ENCODE measurements at regions not wholly inside any gene's neighbourhood (a gene's known extent, or its start where the extent isn't known, plus 50 kb on each side); places are given as distances from the start of the nearest gene placed in this dataset.

- Mint-ChIP-seq H3K36me3 (ENCODE audit: unreplicated experiment) (peaks cover 1% of the 10 kb centered on the region), H3K9me3 (ENCODE audit: unreplicated experiment) (no peaks in the 10 kb centered on the region), H3K4me1 (ENCODE audit: unreplicated experiment) (peaks cover 22% of the 10 kb centered on the region), H3K4me3 (ENCODE audit: unreplicated experiment) (no peak overlapping the region), H3K27ac (ENCODE audit: unreplicated experiment) (no peak overlapping the region), H3K27me3 (ENCODE audit: unreplicated experiment) (peaks cover 2% of the 10 kb centered on the region)
- TF ChIP-seq CTCF (IDR thresholded peaks at IDR 0.05) = no peak
- DNase-seq (ENCODE audit: extremely low spot score, unreplicated experiment) = no peak
Observed at GRCh38 chr3:124386996-124387595, 343.2 kb upstream of the UMPS start.

DNA sequence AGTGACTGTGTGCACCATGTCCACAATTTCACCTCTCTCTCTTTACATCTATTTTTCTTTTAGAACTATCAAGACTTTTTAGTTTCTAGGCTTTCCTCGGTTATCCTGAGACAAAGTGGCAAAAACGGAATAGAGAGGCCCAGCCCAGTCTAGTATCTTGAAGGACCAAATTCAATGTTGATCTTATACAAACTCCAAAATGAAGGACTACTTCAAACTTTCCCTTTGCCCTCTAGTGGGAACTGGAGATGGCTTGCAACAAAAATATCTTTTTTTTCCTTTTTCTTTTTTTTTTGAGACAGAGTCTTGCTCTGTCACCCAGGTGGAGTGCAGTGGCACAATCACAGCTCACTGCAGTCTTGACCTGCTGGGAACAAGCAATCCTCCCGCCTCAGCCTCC lies 338.5 kb upstream of the UMPS start:
- no peak for DNase-seq (ENCODE audit: extremely low spot score, unreplicated experiment)
- Mint-ChIP-seq H3K27me3 (ENCODE audit: unreplicated experiment) (peaks cover 2% of the 10 kb centered on the region), H3K36me3 (ENCODE audit: unreplicated experiment) (peaks cover 3% of the 10 kb centered on the region), H3K4me3 (ENCODE audit: unreplicated experiment) (no peak overlapping the region), H3K9me3 (ENCODE audit: unreplicated experiment) (no peaks in the 10 kb centered on the region), H3K27ac (ENCODE audit: unreplicated experiment) (no peak overlapping the region), H3K4me1 (ENCODE audit: unreplicated experiment) (peaks cover 17% of the 10 kb centered on the region)
- no peak for TF ChIP-seq CTCF (IDR thresholded peaks at IDR 0.05)

GRCh38 chr3:124393340-124393739 lies 336.9 kb upstream of the UMPS start:
- peaks cover 4% of the 10 kb centered on the region for H3K36me3 Mint-ChIP-seq (ENCODE audit: unreplicated experiment)
- H3K27me3 Mint-ChIP-seq (ENCODE audit: unreplicated experiment) = no peaks in the 10 kb centered on the region
- H3K27ac Mint-ChIP-seq (ENCODE audit: unreplicated experiment) = no peak overlapping the region
- TF ChIP-seq CTCF (IDR thresholded peaks at IDR 0.05) = no peak
- H3K4me3 Mint-ChIP-seq (ENCODE audit: unreplicated experiment) = no peak overlapping the region
- H3K4me1 Mint-ChIP-seq (ENCODE audit: unreplicated experiment) = peaks cover 17% of the 10 kb centered on the region
- H3K9me3 Mint-ChIP-seq (ENCODE audit: unreplicated experiment) = no peaks in the 10 kb centered on the region
- DNase-seq (ENCODE audit: extremely low spot score, unreplicated experiment) = no peak

- Mint-ChIP-seq H3K9me3 (ENCODE audit: unreplicated experiment) (no peaks in the 10 kb centered on the region), H3K4me1 (ENCODE audit: unreplicated experiment) (peaks cover 17% of the 10 kb centered on the region), H3K27me3 (ENCODE audit: unreplicated experiment) (no peaks in the 10 kb centered on the region), H3K27ac (ENCODE audit: unreplicated experiment) (no peak overlapping the region), H3K36me3 (ENCODE audit: unreplicated experiment) (peaks cover 8% of the 10 kb centered on the region), H3K4me3 (ENCODE audit: unreplicated experiment) (no peak overlapping the region)
- TF ChIP-seq CTCF (IDR thresholded peaks at IDR 0.05) = no peak
- no peak for DNase-seq (ENCODE audit: extremely low spot score, unreplicated experiment)
Observed at GRCh38 chr3:124395162-124395561, 335.1 kb upstream of the UMPS start.

- Mint-ChIP-seq H3K36me3 (ENCODE audit: unreplicated experiment) (peaks cover 8% of the 10 kb centered on the region), H3K27ac (ENCODE audit: unreplicated experiment) (no peak overlapping the region), H3K27me3 (ENCODE audit: unreplicated experiment) (no peaks in the 10 kb centered on the region), H3K9me3 (ENCODE audit: unreplicated experiment) (no peaks in the 10 kb centered on the region), H3K4me1 (ENCODE audit: unreplicated experiment) (peaks cover 14% of the 10 kb centered on the region), H3K4me3 (ENCODE audit: unreplicated experiment) (no peak overlapping the region)
- no peak for TF ChIP-seq CTCF (IDR thresholded peaks at IDR 0.05)
- no peak for DNase-seq (ENCODE audit: extremely low spot score, unreplicated experiment)
Observed at GRCh38 chr3:124395584-124396338, 334.5 kb upstream of the UMPS start.

Data from osteocyte (in vitro differentiated cells).